HCT116 (cell line): ENCODE measurements at regions not wholly inside any gene's neighbourhood (a gene's known extent, or its start where the extent isn't known, plus 50 kb on each side); places are given as distances from the start of the nearest gene placed in this dataset.

ENCODE experiments used
- ATAC-seq: fragments of 200-7000 bp; cut with Tn5 transposase; 2 replicates; pipeline ENCODE4 v1.9.1; 2020; ENCODE audit warnings: mild to moderate bottlenecking, moderate library complexity
- BruUV-seq: library from RNA; stranded (reverse); fragments of 400-500 nt; replicated peaks from 2 replicates; lab custom pipeline; 2021; lab: Mats Ljungman, UMichigan
- CTCF ChIA-PET: fragments of 300-600 bp; sonication (Branson Sonifier 250); formaldehyde crosslinking; loops from one replicate; lab custom pipeline; 2021; ENCODE audit warnings: antibody characterized with exemption; lab: Charles Lee
- POLR2A ChIA-PET: fragments of 300-600, 350-600 bp; sonication (Branson Sonifier 250); formaldehyde crosslinking; loops from one replicate; lab custom pipeline; 2021; ENCODE audit warnings: antibody characterized with exemption; lab: Charles Lee
- RAD21 ChIA-PET, 2 experiments: fragments of 300-600 bp; sonication (Branson Sonifier 250); formaldehyde crosslinking; loops; one replicate each; lab custom pipeline; 2023; ENCODE audit warnings: low total read pairs in 2 of 2; ENCODE audit not compliant: uncharacterized antibody in 2 of 2, unreplicated experiment in 2 of 2, low non-redundant PET in 1 of 2; lab: Charles Lee
- DNase-seq: peaks from one replicate; pipeline ENCODE4 v3.0.0-alpha.2; 2010; ENCODE audit warnings: low read depth, low spot score
- H2AFZ ChIP-seq: fragments of 200-600 bp; shearing (Covaris generic), sonication (generic); 2 replicates; pipeline ENCODE4 v1.6.1; 2017; ENCODE audit warnings: low read depth, mixed run types, mixed read lengths, antibody characterized with exemption, low read length; ENCODE audit not compliant: poor library complexity, severe bottlenecking
- H3K27ac ChIP-seq: 2 replicates; pipeline ENCODE4 v1.5.1; 2012; ENCODE audit warnings: low read depth, low read length
- H3K27me3 ChIP-seq: fragments of 200-600 bp; sonication (generic); 2 replicates; pipeline ENCODE4 v1.6.1; 2016; ENCODE audit warnings: mixed run types, low read length, mixed read lengths; ENCODE audit not compliant: insufficient read depth
- H3K36me3 ChIP-seq, 2 experiments: fragments of 200-500 bp in 1 of 2; fragments of 200-600 bp in 1 of 2; sonication (Bioruptor generic) in 1 of 2; sonication (generic) in 1 of 2; 2 replicates each; pipeline versions ENCODE4 v1.5.1 to v1.6.1; 2014 to 2016; ENCODE audit warnings: low read length in 2 of 2, inconsistent platforms in 1 of 2, mixed read lengths in 1 of 2, mixed run types in 1 of 2; ENCODE audit not compliant: insufficient read depth in 2 of 2, control insufficient read depth in 1 of 2
- H3K4me1 ChIP-seq, 2 experiments: fragments of 200-600 bp in 1 of 2; sonication (generic) in 1 of 2; 2 replicates each; pipeline versions ENCODE4 v1.5.1 to v1.6.1; 2012 to 2017; ENCODE audit warnings: low read length in 2 of 2, inconsistent platforms in 1 of 2, mild to moderate bottlenecking in 1 of 2, mixed read lengths in 1 of 2, mixed run types in 1 of 2, moderate library complexity in 1 of 2; ENCODE audit not compliant: insufficient read depth in 2 of 2, control insufficient read depth in 1 of 2
- H3K4me2 ChIP-seq: fragments of 200-600 bp; sonication (generic); 2 replicates; pipeline ENCODE4 v1.6.1; 2017; ENCODE audit warnings: mixed run types, low read length, mixed read lengths
- H3K4me3 ChIP-seq, 2 experiments: fragments of 200-600 bp in 1 of 2; sonication (generic) in 1 of 2; replicated peaks in 1 of 2; 2 replicates each; pipeline ENCODE4 v1.5.1; 2011 to 2016; ENCODE audit warnings: low read length in 2 of 2, control low read depth in 1 of 2, low read depth in 1 of 2, mild to moderate bottlenecking in 1 of 2, mixed read lengths in 1 of 2, mixed run types in 1 of 2
- H3K79me2 ChIP-seq: fragments of 200-600 bp; sonication (generic); 2 replicates; pipeline ENCODE4 v1.6.1; 2017; ENCODE audit warnings: mild to moderate bottlenecking, mixed run types, low read length, moderate library complexity, mixed read lengths; ENCODE audit not compliant: insufficient read depth
- H3K9ac ChIP-seq: fragments of 200-600 bp; sonication (generic); 2 replicates; pipeline ENCODE4 v1.6.1; 2016; ENCODE audit warnings: low read length, mixed read lengths
- H3K9me2 ChIP-seq: fragments of 200-600 bp; sonication (generic), shearing (Covaris generic); 2 replicates; pipeline ENCODE4 v1.6.1; 2017; ENCODE audit warnings: mixed run types, mild to moderate bottlenecking, moderate library complexity; ENCODE audit not compliant: insufficient read depth
- H3K9me3 ChIP-seq, 2 experiments: fragments of 200-500 bp in 1 of 2; fragments of 200-600 bp in 1 of 2; sonication (Bioruptor generic) in 1 of 2; sonication (generic) in 1 of 2; 2 replicates each; pipeline ENCODE4 v1.6.1; 2014 to 2017; ENCODE audit warnings: low read length in 2 of 2, mixed read lengths in 2 of 2, inconsistent platforms in 1 of 2, low read depth in 1 of 2, mild to moderate bottlenecking in 1 of 2, mixed run types in 1 of 2, moderate library complexity in 1 of 2; ENCODE audit not compliant: control insufficient read depth in 1 of 2, insufficient read depth in 1 of 2
- H4K20me1 ChIP-seq: fragments of 200-600 bp; sonication (generic), shearing (Covaris generic); 2 replicates; pipeline ENCODE4 v1.6.1; 2017; ENCODE audit warnings: mixed run types, mild to moderate bottlenecking, moderate library complexity; ENCODE audit not compliant: insufficient read depth
- ATF3 ChIP-seq: IDR thresholded peaks from 2 replicates; pipeline ENCODE4 v1.6.1; 2012
- CEBPB ChIP-seq: IDR thresholded peaks from 2 replicates; pipeline ENCODE4 v1.6.1; 2012; ENCODE audit warnings: low read depth
- EGR1 ChIP-seq: IDR thresholded peaks from 2 replicates; pipeline ENCODE4 v1.6.1; 2012; ENCODE audit warnings: low read depth
- ELF1 ChIP-seq: IDR thresholded peaks from 2 replicates; pipeline ENCODE4 v1.6.1; 2012; ENCODE audit warnings: low read depth, borderline replicate concordance
- FOSL1 ChIP-seq: IDR thresholded peaks from 2 replicates; pipeline ENCODE4 v1.6.1; 2012; ENCODE audit warnings: low read depth
- JUND ChIP-seq: IDR thresholded peaks from 2 replicates; pipeline ENCODE4 v1.6.1; 2012
- MAX ChIP-seq: IDR thresholded peaks from 2 replicates; pipeline ENCODE4 v1.6.1; 2012
- POLR2A ChIP-seq: IDR thresholded peaks from 2 replicates; pipeline ENCODE4 v1.7.0; 2011; ENCODE audit warnings: borderline replicate concordance; ENCODE audit not compliant: insufficient read depth, insufficient read length; ENCODE audit errors: extremely low read depth
- POLR2AphosphoS5 ChIP-seq: IDR thresholded peaks from 2 replicates; pipeline ENCODE4 v1.6.1; 2011; ENCODE audit warnings: mild to moderate bottlenecking, low read depth, low read length, moderate library complexity
- SIN3A ChIP-seq: IDR thresholded peaks from 2 replicates; pipeline ENCODE4 v1.6.1; 2012; ENCODE audit warnings: low read depth
- SRF ChIP-seq: IDR thresholded peaks from 2 replicates; pipeline ENCODE4 v1.6.1; 2012; ENCODE audit warnings: low read depth
- ZNF274 ChIP-seq: fragments of 200-500 bp; sonication (Bioruptor generic); IDR thresholded peaks from 2 replicates; pipeline ENCODE4 v1.6.1; 2014; ENCODE audit warnings: mild to moderate bottlenecking, low read depth, low read length, inconsistent platforms
- intact Hi-C: fragments of 100-400 bp; cut with micrococcal nuclease; formaldehyde crosslinking; loops from 2 replicates; pipeline ENCODE4 v1.10.0; 2022
- TF ChIP-seq, protein P1 (sequence below): IDR thresholded peaks from 2 replicates; pipeline ENCODE4 v1.6.1; 2011; ENCODE audit warnings: mild to moderate bottlenecking, low read length, moderate library complexity; ENCODE audit not compliant: insufficient replicate concordance; ENCODE audit errors: extremely low read depth
- TF ChIP-seq, protein P2 (sequence below), 3 experiments: fragments of 200-600 bp in 1 of 3; sonication (generic) in 1 of 3; IDR thresholded peaks in 2 of 3; conservative IDR thresholded peaks in 1 of 3; 2 replicates each; pipeline ENCODE4 v1.5.1; 2012 to 2017; ENCODE audit warnings: low read depth in 2 of 3, low read length in 2 of 3, antibody characterized with exemption in 1 of 3, borderline replicate concordance in 1 of 3, control low read depth in 1 of 3, mild to moderate bottlenecking in 1 of 3, mixed read lengths in 1 of 3, mixed run types in 1 of 3, moderate library complexity in 1 of 3; ENCODE audit not compliant: insufficient read depth in 1 of 3

GRCh38 chr5:51606921-51607320 lies 223.7 kb downstream of the ISL1 start:
- no peaks in the 10 kb centered on the region for H3K9me2 ChIP-seq
- no peak overlapping the region for H2AFZ ChIP-seq
- intact Hi-C loops = no loop called here
- TF ChIP-seq ATF3 = no peak
- TF ChIP-seq, protein P1, sequence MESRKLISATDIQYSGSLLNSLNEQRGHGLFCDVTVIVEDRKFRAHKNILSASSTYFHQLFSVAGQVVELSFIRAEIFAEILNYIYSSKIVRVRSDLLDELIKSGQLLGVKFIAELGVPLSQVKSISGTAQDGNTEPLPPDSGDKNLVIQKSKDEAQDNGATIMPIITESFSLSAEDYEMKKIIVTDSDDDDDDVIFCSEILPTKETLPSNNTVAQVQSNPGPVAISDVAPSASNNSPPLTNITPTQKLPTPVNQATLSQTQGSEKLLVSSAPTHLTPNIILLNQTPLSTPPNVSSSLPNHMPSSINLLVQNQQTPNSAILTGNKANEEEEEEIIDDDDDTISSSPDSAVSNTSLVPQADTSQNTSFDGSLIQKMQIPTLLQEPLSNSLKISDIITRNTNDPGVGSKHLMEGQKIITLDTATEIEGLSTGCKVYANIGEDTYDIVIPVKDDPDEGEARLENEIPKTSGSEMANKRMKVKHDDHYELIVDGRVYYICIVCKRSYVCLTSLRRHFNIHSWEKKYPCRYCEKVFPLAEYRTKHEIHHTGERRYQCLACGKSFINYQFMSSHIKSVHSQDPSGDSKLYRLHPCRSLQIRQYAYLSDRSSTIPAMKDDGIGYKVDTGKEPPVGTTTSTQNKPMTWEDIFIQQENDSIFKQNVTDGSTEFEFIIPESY = no peak
- TF ChIP-seq SRF = no peak
- no peak for TF ChIP-seq JUND
- no peak for TF ChIP-seq ELF1
- TF ChIP-seq, protein P2, sequence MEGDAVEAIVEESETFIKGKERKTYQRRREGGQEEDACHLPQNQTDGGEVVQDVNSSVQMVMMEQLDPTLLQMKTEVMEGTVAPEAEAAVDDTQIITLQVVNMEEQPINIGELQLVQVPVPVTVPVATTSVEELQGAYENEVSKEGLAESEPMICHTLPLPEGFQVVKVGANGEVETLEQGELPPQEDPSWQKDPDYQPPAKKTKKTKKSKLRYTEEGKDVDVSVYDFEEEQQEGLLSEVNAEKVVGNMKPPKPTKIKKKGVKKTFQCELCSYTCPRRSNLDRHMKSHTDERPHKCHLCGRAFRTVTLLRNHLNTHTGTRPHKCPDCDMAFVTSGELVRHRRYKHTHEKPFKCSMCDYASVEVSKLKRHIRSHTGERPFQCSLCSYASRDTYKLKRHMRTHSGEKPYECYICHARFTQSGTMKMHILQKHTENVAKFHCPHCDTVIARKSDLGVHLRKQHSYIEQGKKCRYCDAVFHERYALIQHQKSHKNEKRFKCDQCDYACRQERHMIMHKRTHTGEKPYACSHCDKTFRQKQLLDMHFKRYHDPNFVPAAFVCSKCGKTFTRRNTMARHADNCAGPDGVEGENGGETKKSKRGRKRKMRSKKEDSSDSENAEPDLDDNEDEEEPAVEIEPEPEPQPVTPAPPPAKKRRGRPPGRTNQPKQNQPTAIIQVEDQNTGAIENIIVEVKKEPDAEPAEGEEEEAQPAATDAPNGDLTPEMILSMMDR (IDR thresholded peaks at IDR 0.05 in 2 of 3, conservative IDR thresholded peaks at IDR 0.05 in 1 of 3; ENCODE audit: borderline replicate concordance in 1 of 3, insufficient read depth in 1 of 3, low read depth in 2 of 3, low read length in 2 of 3) = no peak
- no peak for TF ChIP-seq FOSL1
- TF ChIP-seq SIN3A = no peak
- TF ChIP-seq ZNF274 = no peak
- TF ChIP-seq POLR2AphosphoS5 = no peak
- TF ChIP-seq POLR2A = no peak
- no peak for TF ChIP-seq EGR1
- no peak for TF ChIP-seq MAX
- no peak for TF ChIP-seq CEBPB
- TF ChIP-seq, all 23 proteins: peak for 0
- Histone ChIP-seq H3K4me3 (no peak overlapping the region), H3K27ac (no peak overlapping the region), H3K4me2 (no peak overlapping the region), H3K36me3 (no peaks in the 10 kb centered on the region), H3K9ac (no peak overlapping the region), H4K20me1 (no peaks in the 10 kb centered on the region), H3K79me2 (no peaks in the 10 kb centered on the region), H3K27me3 (no peaks in the 10 kb centered on the region), H3K4me1 (no peaks in the 10 kb centered on the region), H3K9me3 (no peaks in the 10 kb centered on the region; a peak in 1 of 4 replicates)
- RAD21 ChIA-PET = no interaction called here
- DNase-seq (no peak), ATAC-seq (no peak)
- BruUV-seq = no TSS peak
- CTCF ChIA-PET = no interaction called here
- POLR2A ChIA-PET = no interaction called here
